Activated CD8-positive, alpha-beta memory T cell treated with anti-CD3 and anti-CD28 coated beads, Interleukin-2, amount 10 ng/mL, durations not matched to agents 7 days and 5 days (primary cell): ENCODE measurements at regions not wholly inside any gene's neighbourhood (a gene's known extent, or its start where the extent isn't known, plus 50 kb on each side); places are given as distances from the start of the nearest gene placed in this dataset.

Source experiments
- ATAC-seq: fragments of 150-1000 bp; cut with Tn5 transposase; one replicate; pipeline ENCODE4 v1.10.0; 2021; ENCODE audit warnings: moderate library complexity
- CTCF ChIA-PET: fragments of 350-600 bp; sonication (Branson Sonifier 250); formaldehyde crosslinking; loops from one replicate; lab custom pipeline; 2021; ENCODE audit warnings: antibody characterized with exemption; lab: Charles Lee
- DNase-seq: peaks from one replicate; pipeline ENCODE4 v3.0.0-alpha.2; 2020
- H3K27ac Mint-ChIP-seq: one replicate; pipeline ENCODE4 v1.8.0; 2021; ENCODE audit warnings: mild to moderate bottlenecking, mixed read lengths
- H3K27me3 Mint-ChIP-seq: one replicate; pipeline ENCODE4 v1.8.0; 2021; ENCODE audit warnings: mixed read lengths
- H3K36me3 Mint-ChIP-seq: one replicate; pipeline ENCODE4 v1.8.0; 2021; ENCODE audit warnings: mild to moderate bottlenecking, mixed read lengths
- H3K4me1 Mint-ChIP-seq: one replicate; pipeline ENCODE4 v1.8.0; 2021; ENCODE audit warnings: mixed read lengths
- H3K4me3 Mint-ChIP-seq: one replicate; pipeline ENCODE4 v1.8.0; 2021; ENCODE audit warnings: mild to moderate bottlenecking, moderate library complexity, mixed read lengths
- H3K9me3 Mint-ChIP-seq: one replicate; pipeline ENCODE4 v1.8.0; 2022; ENCODE audit warnings: low read depth, mixed read lengths

DNA sequence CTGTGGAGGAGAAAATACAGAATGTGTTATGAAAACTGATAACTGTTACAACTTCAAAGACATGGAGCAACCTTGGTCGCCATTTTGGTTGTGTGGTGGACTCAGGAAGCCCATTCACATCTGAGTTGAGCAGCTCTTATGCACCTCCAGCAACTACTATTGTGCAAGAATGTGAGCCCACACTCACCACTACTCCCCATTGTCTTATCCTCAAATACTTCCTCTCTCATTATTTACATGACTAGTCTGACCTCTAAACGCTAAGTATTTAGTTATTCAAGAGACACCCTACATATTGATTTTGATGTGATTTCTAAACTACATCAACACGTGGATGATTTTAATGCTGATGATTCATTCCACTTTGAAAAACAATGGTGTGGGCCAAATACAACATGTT is 516.6 kb upstream of the CLINT1 start:
- DNase-seq (no peak), ATAC-seq (no peak)
- Mint-ChIP-seq H3K9me3 (no peaks in the 10 kb centered on the region), H3K36me3 (no peaks in the 10 kb centered on the region), H3K27ac (no peak overlapping the region), H3K4me3 (no peak overlapping the region), H3K4me1 (no peaks in the 10 kb centered on the region), H3K27me3 (peaks cover 3% of the 10 kb centered on the region)
- CTCF ChIA-PET = no interaction called here

DNA sequence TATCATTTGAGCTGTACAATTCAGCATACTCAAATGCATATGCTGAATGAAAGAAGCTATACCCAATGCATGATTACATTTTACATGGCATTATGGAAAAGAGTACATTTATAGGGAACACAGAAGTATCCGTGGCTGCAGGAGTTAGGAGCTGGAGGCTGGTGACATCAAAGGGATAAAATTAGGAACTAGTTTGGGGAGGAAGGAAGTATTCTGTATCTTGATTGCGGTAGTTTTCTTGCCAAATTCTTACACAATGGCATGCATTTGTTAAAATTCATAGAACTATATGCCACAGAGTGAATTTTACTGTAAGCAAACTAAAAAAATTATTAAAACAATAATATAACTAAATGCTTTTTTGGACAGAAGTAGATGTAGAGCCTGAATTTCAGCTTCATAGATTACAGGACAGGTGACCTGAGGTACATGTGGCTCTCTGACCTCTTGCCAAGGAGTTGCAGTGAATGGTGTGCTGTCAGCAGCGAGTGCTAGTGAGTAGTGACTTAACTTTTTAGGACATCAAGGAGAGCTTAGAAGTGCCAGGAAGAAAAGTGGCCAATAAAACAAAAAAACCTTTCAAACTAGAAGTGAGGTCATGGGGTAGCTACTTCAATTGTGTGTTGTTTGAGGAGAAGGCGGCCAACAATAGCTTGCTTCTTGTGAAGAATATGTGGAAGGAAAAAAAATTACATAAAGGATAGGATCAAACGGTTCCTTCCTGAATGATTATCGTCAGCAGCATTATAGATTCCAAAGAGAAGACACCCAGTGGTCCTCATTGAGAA is 514.9 kb upstream of the CLINT1 start:
- Mint-ChIP-seq H3K4me1 (no peaks in the 10 kb centered on the region), H3K9me3 (no peaks in the 10 kb centered on the region), H3K36me3 (no peaks in the 10 kb centered on the region), H3K27me3 (peaks cover 2% of the 10 kb centered on the region), H3K27ac (no peak overlapping the region), H3K4me3 (no peak overlapping the region)
- CTCF ChIA-PET = no interaction called here
- ATAC-seq (no peak), DNase-seq (no peak)

DNA sequence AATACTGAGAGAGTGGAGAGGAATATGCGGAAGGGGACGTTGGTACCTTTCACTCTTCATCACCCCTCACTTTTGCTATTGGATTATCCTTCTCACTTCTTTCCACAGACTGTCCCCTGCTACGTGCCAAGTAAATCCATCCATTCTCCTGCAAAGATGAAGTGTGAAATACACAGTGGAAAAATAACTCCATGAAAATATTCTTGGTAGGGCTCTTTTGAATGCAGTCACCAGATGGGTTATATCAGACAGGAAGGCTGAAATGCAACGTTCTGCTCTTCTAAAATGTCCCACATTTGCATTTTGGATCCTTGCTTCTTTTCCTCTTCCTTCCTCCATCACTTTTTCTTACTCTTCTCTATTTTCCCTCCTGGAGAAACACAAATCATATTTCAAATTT is 510.3 kb upstream of the CLINT1 start:
- Mint-ChIP-seq H3K9me3 (no peaks in the 10 kb centered on the region), H3K4me3 (no peak overlapping the region), H3K27me3 (no peaks in the 10 kb centered on the region), H3K27ac (no peak overlapping the region), H3K36me3 (no peaks in the 10 kb centered on the region), H3K4me1 (no peaks in the 10 kb centered on the region)
- DNase-seq (no peak), ATAC-seq (no peak)
- CTCF ChIA-PET = no interaction called here

DNA sequence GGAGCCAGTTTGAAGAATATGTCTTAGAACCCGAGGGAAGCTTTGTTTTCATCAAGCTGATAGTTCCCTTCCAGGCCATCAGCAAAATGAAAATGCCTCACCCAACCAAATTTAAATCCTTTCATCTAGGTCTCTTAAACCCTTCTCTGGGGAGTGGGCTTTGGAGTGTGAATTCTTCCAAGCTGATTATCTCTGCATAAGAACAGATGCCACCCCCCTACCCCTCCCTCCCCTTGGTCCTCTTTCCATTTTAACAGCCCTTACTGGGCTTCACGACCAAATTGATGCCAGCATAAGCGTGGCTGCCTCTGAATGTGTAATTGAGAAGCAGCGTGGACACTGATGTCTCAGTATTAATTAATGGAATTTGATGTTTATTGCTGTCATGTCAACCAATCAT is 509.7 kb upstream of the CLINT1 start:
- DNase-seq (no peak), ATAC-seq (no peak)
- Mint-ChIP-seq H3K27ac (no peak overlapping the region), H3K9me3 (no peaks in the 10 kb centered on the region), H3K4me1 (no peaks in the 10 kb centered on the region), H3K36me3 (no peaks in the 10 kb centered on the region), H3K4me3 (no peak overlapping the region), H3K27me3 (no peaks in the 10 kb centered on the region)
- CTCF ChIA-PET = no interaction called here

DNA sequence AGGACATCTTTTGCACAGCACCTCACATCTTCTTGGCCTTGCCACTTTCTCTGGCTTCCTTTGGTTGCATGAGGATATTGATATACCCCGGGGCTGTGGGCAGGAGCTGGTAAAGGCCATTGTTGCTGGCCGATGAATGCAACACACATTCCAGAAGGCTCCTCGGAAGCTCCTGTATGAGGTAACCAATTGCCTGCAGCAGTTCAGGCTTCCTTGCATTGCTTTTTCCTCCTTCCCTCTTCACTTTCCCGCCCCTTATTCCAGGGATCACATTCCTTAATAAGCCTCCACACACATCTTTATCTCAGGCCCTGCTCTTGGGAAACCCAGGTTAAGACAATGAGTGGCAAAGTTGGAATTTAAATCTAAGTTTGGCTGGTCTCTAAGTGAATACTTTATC is 505.4 kb upstream of the CLINT1 start:
- H3K4me1 Mint-ChIP-seq = no peaks in the 10 kb centered on the region

DNA sequence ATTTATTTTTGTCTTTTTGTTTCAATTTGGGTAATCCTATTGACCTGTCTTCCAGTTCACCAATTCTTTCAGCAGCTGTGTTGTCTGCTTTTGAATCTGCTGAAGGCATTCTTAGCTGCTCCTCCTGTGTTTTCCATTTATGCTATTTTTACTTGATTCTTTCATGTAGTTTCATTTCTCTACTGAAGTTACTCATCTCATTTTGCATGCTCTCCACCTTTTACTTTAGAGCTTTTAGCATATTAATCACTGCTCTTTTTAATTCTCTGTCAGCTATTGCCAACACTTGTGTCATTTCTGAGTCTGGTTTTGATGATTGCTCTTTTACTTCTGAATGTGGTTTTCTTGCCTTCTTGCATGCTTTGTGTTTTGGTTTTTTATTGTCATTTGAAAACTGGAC is 496.0 kb upstream of the CLINT1 start:
- H3K4me1 Mint-ChIP-seq = no peaks in the 10 kb centered on the region
- CTCF ChIA-PET = no interaction called here
- no peak overlapping the region for H3K27ac Mint-ChIP-seq
- no peaks in the 10 kb centered on the region for H3K36me3 Mint-ChIP-seq
- no peak overlapping the region for H3K4me3 Mint-ChIP-seq
- no peak for DNase-seq
- ATAC-seq = no peak
- H3K27me3 Mint-ChIP-seq = peaks cover 2% of the 10 kb centered on the region
- peaks cover 2% of the 10 kb centered on the region for H3K9me3 Mint-ChIP-seq

More for the DNA sequence above, 505.4 kb upstream of the CLINT1 start:
- DNase-seq = no peak
- ATAC-seq = no peak
- H3K27me3 Mint-ChIP-seq = no peaks in the 10 kb centered on the region
- H3K27ac Mint-ChIP-seq = no peak overlapping the region
- no peaks in the 10 kb centered on the region for H3K36me3 Mint-ChIP-seq
- CTCF ChIA-PET = no interaction called here
- H3K4me3 Mint-ChIP-seq = no peak overlapping the region
- H3K9me3 Mint-ChIP-seq = no peaks in the 10 kb centered on the region

DNA sequence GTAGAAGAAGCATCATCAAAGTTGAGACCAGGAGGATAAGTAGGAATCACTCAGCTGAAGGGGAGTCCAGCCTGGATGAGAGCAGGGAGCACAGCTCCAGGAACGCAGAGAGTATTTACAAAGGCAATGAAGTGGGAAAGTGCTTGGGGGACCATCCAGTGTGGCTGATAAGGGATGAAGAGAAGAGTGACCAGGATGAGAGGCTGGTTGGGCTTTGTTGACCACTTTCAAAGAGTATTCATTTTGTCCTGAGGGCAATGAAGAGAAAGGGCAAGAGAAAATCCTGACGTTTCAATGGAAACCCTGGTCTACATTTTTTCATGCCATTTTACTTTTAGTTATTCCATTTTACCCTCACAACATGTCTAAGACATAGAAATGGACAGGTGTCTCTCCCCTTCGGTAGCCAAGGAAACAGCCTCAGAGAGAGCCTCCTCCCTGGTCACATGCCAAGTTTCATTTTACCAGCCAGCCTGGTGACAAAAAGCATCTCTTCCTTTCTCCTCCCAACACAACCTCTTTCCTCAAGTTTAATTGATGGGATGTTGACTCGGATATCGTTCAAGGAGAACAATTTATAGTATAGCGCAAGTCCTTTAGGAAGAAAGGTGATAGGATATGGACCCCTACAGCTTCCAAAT is 492.7 kb upstream of the CLINT1 start:
- H3K36me3 Mint-ChIP-seq = no peaks in the 10 kb centered on the region
- H3K27me3 Mint-ChIP-seq = peaks cover 2% of the 10 kb centered on the region
- DNase-seq (no peak), ATAC-seq (no peak)
- H3K4me1 Mint-ChIP-seq = no peaks in the 10 kb centered on the region
- peaks cover 2% of the 10 kb centered on the region for H3K9me3 Mint-ChIP-seq
- CTCF ChIA-PET = no interaction called here
- no peak overlapping the region for H3K27ac Mint-ChIP-seq
- no peak overlapping the region for H3K4me3 Mint-ChIP-seq

DNA sequence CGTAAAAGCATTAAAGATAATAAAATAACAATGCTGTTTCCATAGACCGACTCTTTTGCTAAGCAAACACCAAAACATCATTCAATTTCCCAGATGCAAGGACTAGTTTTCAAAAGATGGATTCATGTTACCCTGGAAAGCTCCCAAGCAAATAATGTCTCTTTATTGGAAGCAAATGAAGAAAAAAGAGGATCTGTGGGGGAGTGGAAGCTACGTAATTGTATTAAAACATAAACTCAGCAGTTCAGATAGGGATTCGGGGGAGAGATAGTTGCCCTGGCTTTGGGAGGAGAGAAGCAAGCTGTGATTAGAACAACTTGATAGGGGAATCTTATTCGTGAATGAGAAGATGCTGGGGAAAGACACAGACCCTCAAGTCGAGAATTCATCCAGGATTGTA is 491.0 kb upstream of the CLINT1 start:
- ATAC-seq (no peak), DNase-seq (no peak)
- CTCF ChIA-PET = no interaction called here
- H3K36me3 Mint-ChIP-seq = no peaks in the 10 kb centered on the region
- H3K27me3 Mint-ChIP-seq = no peaks in the 10 kb centered on the region
- no peak overlapping the region for H3K4me3 Mint-ChIP-seq
- H3K9me3 Mint-ChIP-seq = peaks cover under 1% of the 10 kb centered on the region
- H3K4me1 Mint-ChIP-seq = no peaks in the 10 kb centered on the region
- H3K27ac Mint-ChIP-seq = no peak overlapping the region

DNA sequence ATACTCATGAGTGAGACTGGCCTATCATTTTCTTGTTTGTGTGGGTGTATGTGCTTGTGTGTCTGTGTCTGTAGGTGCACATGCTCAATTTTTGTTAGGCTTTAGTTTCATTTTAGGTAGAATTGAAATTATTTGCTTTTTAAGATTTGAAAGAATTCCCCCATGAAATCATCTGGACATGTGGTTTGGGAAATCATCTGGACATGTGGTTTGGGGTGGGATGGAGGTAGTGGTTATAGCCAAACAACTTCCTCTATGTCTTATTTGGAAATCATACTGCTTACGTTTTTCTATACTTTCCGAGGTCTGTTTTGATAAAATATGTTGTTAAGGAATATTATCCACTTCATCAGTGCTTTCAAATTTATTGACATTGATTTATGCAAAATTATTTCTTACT is 485.4 kb upstream of the CLINT1 start:
- DNase-seq (no peak), ATAC-seq (no peak)
- H3K27ac Mint-ChIP-seq = no peak overlapping the region
- H3K36me3 Mint-ChIP-seq = no peaks in the 10 kb centered on the region
- H3K27me3 Mint-ChIP-seq = no peaks in the 10 kb centered on the region
- no peak overlapping the region for H3K4me3 Mint-ChIP-seq
- no peaks in the 10 kb centered on the region for H3K4me1 Mint-ChIP-seq
- H3K9me3 Mint-ChIP-seq = no peaks in the 10 kb centered on the region
- CTCF ChIA-PET = no interaction called here

DNA sequence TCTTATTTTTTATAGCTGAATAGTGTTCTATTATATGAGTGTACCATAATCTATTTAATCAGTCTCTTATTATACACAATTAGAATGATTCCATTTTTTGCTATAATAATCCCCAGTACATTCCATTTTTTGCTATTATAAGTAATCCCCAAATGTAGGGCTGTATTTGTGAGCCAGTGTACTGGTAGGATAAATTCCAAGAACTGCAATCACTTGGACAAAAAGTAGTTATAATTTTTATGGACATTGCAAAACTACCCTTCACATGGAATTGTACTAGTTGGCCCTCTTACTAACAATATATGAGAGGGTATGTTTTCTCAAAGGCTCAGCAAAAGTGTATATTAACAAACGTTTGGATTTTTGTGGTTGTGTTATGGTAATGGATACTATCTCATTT is 481.7 kb upstream of the CLINT1 start:
- Mint-ChIP-seq H3K36me3 (no peaks in the 10 kb centered on the region), H3K27ac (no peak overlapping the region), H3K4me3 (no peak overlapping the region), H3K9me3 (no peaks in the 10 kb centered on the region), H3K4me1 (no peaks in the 10 kb centered on the region), H3K27me3 (no peaks in the 10 kb centered on the region)
- ATAC-seq (no peak), DNase-seq (no peak)
- CTCF ChIA-PET = no interaction called here

DNA sequence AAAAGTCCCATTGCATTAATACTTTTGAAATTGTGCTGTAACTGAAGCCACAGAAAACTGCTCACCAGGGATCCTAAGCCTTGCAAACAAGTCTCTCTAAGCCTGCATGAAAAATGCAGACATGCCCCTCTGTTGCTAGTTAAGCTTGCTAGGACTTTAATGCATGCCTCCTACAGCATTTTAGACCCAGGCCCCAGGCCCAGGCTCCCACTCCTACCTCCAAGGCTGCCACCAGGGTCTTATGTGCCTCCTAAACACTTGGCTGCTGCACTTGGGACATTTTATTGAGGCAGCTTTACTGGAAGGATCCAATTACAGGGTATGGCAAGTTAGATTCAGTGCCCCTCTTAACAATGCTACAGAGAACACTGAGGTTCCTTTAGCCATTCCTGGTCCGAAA is 467.3 kb upstream of the CLINT1 start:
- Mint-ChIP-seq H3K4me3 (no peak overlapping the region), H3K4me1 (no peaks in the 10 kb centered on the region), H3K27me3 (no peaks in the 10 kb centered on the region), H3K36me3 (no peaks in the 10 kb centered on the region), H3K27ac (no peak overlapping the region), H3K9me3 (no peaks in the 10 kb centered on the region)
- CTCF ChIA-PET = no interaction called here
- DNase-seq = no peak
- no peak for ATAC-seq

DNA sequence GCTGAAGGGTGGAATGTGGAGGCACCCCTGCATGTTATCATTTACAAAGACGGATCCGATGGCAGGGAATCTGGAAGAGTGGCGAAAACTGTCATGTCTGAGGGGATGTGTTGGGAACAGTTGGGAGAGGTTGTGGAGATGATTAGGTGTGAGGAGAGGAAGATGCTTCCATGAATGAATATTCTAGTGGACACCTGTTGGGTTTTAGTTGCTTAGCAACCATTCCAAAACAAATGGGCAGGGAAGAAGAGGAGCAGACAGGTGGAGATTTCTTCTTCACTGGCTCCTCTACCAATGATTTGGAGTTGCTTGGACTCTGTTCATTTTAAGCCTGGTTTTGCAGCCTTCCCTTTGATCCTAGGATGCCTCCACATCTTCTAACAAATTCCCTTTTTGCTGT is 465.3 kb upstream of the CLINT1 start:
- H3K4me1 Mint-ChIP-seq = no peaks in the 10 kb centered on the region
- no peak overlapping the region for H3K27ac Mint-ChIP-seq
- no peaks in the 10 kb centered on the region for H3K36me3 Mint-ChIP-seq
- DNase-seq (no peak), ATAC-seq (no peak)
- CTCF ChIA-PET = no interaction called here
- no peaks in the 10 kb centered on the region for H3K27me3 Mint-ChIP-seq
- no peaks in the 10 kb centered on the region for H3K9me3 Mint-ChIP-seq
- no peak overlapping the region for H3K4me3 Mint-ChIP-seq

DNA sequence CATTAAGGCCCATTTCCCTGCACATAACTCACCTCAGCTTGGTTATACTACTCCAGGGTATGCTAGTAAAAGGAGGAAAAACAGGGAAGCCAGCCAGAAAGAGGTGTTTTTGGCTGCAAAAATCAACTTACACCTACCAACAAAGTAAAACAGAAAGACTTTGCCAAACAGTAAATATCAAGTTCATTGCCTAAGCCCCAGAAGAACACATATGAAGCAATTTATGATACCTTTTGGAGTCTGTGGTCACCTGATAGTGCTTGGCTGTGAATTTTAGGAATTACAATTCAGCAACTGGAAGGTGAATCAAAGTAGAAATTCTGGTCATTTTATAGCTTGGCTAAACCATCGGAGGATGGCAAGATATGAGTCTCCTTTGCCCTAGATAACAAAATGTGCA is 463.7 kb upstream of the CLINT1 start:
- Mint-ChIP-seq H3K36me3 (no peaks in the 10 kb centered on the region), H3K27me3 (no peaks in the 10 kb centered on the region), H3K4me1 (no peaks in the 10 kb centered on the region), H3K9me3 (no peaks in the 10 kb centered on the region), H3K27ac (no peak overlapping the region), H3K4me3 (no peak overlapping the region)
- no peak for ATAC-seq
- DNase-seq = no peak
- CTCF ChIA-PET = no interaction called here

DNA sequence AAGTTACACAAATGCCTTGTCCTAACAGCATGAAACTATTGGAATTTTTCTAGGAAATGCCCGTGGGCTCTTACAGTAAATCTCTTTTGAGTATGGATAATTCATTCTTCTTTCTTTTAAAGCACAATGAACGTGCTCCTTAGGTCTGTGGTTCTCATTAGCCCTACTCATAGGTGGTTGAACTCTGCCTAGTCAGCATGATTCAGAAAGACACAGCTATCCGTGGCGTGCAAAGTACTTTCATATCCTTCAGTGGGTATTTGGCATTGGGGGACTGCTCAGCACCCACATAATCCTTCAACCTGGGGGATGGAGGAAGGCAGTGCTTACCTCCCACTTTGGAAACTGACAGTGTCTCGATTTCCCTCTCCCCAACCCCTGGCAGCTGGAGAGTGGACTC is 462.0 kb upstream of the CLINT1 start:
- no peak for ATAC-seq
- no peaks in the 10 kb centered on the region for H3K4me1 Mint-ChIP-seq
- no peaks in the 10 kb centered on the region for H3K27me3 Mint-ChIP-seq
- no peaks in the 10 kb centered on the region for H3K36me3 Mint-ChIP-seq
- DNase-seq = no peak
- no peaks in the 10 kb centered on the region for H3K9me3 Mint-ChIP-seq
- no peak overlapping the region for H3K4me3 Mint-ChIP-seq
- CTCF ChIA-PET = no interaction called here
- H3K27ac Mint-ChIP-seq = no peak overlapping the region
